ENCODE measurements at regions not wholly inside any gene's neighbourhood (a gene's known extent, or its start where the extent isn't known, plus 50 kb on each side); places are given as distances from the start of the nearest gene placed in this dataset.
"Not testable (repeated sequence)": the region's sequence is repeated elsewhere in the genome, so short reads cannot be mapped to it uniquely, and the experiment has no call there.

DNA sequence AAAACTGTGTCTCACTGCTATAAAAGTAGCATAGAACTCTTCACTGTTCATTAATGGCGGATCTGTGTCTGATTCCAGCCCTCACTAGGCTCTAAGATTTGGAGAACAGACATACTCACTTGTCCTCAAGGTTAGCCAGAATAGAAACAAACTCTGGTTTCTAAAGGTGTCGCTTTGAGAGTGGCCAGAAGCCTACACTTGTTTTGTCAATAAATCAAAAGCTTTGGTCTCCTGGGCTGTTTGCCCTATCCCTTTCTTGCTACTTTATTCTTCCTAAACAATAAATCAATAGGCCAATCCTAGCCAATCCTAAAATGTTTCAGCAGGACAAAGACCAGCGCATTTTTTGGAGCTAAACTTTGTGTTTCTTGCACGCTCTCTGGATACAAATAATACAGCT is 1064.6 kb upstream of the CHAC2 start:
- peak; percentile 4 for DNase-seq (ENCODE audit: low spot score)

GRCh38 chr2:52698408-52698807 is 1069.2 kb upstream of the CHAC2 start:
- no peak for DNase-seq (ENCODE audit: low spot score)

DNA sequence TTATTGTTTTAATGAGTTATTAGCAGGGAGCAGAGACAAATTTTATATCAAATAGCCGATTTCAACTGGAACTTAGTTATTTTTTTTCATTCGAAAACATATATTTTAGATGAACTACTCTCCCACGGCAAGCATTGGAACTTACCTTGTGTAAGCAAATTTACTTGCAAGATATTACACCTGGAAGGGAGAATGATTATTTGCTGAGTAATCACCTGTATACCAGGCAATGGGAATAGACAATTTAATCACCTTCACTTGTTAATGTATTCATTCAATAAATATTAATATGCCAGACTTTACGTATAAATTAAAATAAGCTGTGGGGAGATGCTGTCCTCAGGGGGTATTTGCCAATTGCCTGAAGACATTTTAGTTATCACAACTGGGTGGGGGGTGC is 1069.9 kb upstream of the CHAC2 start:
- DNase-seq (ENCODE audit: low spot score) = no peak

GRCh38 chr2:52695731-52696130 is 1071.9 kb upstream of the CHAC2 start:
- no peak for DNase-seq (ENCODE audit: low spot score)

GRCh38 chr2:52686935-52687334 is 1080.7 kb upstream of the CHAC2 start:
- no peak for DNase-seq (ENCODE audit: low spot score)

DNA sequence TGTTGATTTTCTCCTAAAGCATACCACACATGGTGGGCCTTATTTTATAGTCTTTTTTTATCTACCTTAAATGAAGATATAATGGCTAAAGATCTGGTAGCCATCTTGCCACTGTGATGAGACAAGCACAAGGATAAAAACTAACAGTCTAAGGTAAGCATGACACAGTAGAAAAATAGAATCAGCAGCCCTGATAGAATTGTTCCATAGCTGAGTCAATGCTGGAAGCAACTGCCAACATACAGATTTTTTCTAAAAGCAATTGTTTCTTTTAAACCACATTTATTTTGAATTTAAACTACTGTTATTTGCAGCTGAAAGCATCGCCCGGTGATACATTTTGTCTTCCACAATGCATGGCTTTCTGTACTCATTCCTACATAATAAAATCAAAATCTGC is 1091.5 kb upstream of the CHAC2 start:
- no peak for DNase-seq (ENCODE audit: low spot score)

DNA sequence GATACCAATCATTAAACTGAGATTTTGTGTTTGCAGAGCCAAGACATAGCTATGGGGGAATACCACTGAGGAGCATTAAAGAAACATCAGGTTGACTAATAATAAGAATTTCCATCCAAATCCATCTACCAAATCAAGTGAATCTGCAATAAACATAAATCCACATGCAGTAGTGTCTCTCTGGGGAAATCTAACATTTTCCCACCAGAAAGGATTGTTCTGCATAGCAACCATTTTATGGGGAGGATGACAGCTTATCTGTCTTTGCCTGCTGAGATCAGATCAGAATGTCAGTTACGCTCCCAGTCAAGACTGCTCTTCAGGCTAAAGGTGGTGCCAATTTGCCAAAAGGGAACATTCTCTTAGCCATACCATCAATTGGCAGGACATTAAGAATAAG is 1098.9 kb upstream of the CHAC2 start:
- DNase-seq (ENCODE audit: low spot score) = no peak

GRCh38 chr2:52659546-52659945 is 1108.1 kb upstream of the CHAC2 start:
- no peak for DNase-seq (ENCODE audit: low spot score)

- no peak for DNase-seq (ENCODE audit: low spot score)
These were observed 1109.0 kb upstream of the CHAC2 start for GRCh38 chr2:52658598-52658997.

GRCh38 chr2:52639692-52640091 is 1127.9 kb upstream of the CHAC2 start:
- no peak for DNase-seq (ENCODE audit: low spot score)

GRCh38 chr2:52632543-52632942 is 1135.1 kb upstream of the CHAC2 start:
- no peak for DNase-seq (ENCODE audit: low spot score)

GRCh38 chr2:52629944-52630343 is 1137.7 kb upstream of the CHAC2 start:
- no peak for DNase-seq (ENCODE audit: low spot score)

GRCh38 chr2:52629531-52629930 is 1138.1 kb upstream of the CHAC2 start:
- no peak for DNase-seq (ENCODE audit: low spot score)

DNA sequence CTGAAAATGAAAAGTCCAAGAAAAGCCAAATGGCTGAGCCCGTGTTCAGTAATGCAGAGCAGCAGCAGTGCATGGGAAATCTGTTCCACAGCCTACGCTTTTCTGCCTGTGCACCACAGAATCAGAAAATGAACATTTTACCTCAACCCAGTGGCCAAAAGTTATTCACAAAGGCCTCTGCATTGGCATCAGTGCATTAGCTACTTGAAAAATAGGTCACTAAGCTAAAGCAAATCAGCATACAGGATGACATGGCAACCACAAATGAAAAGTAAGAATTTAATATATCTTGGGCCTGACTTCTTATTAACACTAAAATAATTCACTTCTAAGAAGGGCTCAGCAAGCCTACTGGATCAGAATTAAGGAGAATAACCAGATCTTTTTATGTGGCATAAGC is 1145.3 kb upstream of the CHAC2 start:
- DNase-seq (ENCODE audit: low spot score) = peak; percentile 24

GRCh38 chr2:52613064-52613463 is 1154.5 kb upstream of the CHAC2 start:
- no peak for DNase-seq (ENCODE audit: low spot score)

DNA sequence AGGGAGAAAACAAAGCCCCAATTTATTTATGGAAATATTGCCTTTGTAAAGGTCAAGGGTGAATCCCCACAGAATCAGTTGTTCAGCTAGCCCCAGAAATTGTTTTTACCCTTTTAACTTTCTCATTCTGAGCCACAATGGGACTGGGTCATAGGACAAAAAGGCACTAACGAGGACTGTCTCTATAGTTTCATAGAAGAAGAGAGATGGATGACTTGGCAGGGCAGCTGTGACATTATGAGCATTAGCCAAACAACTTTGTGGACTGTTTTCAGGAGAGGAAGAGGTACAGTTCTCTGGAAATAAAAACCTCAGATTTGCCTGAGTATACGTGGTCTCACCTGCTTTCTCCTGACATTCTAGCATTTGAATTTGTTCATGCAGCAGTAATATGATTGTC is 1155.8 kb upstream of the CHAC2 start:
- no peak for DNase-seq (ENCODE audit: low spot score)

DNA sequence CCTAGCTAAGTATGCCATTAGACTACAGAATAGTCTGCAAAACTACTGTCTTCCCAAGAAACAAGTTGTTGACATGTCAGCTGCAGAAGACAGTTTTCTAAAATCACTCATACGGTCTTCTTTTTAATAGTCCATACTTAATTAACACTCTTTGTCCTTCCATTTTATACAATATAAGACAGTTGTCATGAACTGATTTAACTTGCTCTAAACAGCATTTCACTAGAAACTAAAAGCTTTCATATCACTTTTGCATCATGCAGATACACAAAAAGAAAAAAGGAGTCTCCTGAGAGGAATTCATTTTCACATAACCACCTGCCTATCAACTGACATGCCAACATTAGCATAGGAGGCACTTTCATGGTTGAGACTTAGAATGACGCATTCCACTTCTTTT is 1159.6 kb upstream of the CHAC2 start:
- DNase-seq (ENCODE audit: low spot score) = no peak

GRCh38 chr2:52597346-52597745 is 1170.3 kb upstream of the CHAC2 start:
- no peak for DNase-seq (ENCODE audit: low spot score)

DNA sequence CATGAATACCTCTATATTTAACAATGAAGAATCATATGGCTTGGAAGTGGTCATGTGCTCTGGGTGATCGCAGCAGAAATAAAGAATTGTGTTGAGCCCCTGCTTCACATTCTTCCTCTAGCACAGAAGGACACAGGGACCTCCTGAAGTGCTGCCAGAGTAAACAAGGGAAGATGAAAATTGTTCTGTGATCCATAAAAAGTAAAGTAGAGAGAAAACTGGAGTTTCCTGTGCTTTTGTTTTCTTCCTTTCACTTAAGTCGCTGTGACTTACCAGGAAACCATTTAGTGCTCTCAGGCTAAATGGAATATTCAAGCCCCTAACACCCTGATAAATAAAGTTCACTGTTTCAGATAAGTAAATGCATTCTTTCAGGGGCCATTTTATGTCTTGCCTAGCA is 1173.6 kb upstream of the CHAC2 start:
- DNase-seq (ENCODE audit: low spot score) = no peak

DNA sequence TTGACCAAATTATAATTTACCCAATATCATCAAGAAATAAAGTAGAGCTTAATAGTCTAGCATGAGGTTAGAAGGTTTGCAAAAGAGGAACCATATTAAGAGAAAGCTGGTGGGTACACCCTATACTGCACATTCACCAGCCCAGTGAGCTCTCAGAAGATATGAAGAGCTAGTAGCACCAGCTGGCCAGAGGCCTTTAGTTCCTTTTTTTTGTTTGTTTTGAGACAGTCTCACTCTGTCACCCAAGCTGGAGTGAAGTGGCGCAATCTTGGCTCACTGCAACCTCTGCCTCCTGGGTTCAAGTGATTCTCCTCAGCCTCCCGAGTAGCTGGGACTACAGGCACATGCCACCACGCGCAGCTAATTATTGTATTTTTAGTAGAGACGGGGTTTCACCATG is 1183.5 kb upstream of the CHAC2 start:
- not testable (repeated sequence) for DNase-seq (ENCODE audit: low spot score)

DNA sequence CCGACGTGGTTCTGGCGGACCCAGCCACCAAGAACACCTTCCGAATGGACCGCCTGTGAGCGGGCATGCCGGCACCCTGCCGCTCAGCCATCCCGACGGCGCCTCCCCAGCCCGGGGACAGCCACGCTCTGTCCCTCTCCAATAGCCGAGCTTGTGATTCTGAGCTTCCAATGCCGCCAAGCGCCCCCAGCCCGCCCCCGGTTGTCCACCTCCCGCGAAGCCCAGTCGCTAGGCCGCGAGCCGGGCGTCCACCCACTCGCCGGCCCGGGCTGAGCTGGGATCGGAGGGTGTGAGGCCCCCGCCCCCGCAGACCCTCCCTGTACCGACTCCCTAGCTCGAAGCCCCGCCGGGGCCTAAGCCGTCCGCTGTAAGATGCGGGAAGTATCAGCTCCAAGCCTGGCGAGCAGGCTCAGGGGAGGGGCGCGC is 1195.1 kb upstream of the CHAC2 start:
- DNase-seq (ENCODE audit: low spot score) = no peak

DNA sequence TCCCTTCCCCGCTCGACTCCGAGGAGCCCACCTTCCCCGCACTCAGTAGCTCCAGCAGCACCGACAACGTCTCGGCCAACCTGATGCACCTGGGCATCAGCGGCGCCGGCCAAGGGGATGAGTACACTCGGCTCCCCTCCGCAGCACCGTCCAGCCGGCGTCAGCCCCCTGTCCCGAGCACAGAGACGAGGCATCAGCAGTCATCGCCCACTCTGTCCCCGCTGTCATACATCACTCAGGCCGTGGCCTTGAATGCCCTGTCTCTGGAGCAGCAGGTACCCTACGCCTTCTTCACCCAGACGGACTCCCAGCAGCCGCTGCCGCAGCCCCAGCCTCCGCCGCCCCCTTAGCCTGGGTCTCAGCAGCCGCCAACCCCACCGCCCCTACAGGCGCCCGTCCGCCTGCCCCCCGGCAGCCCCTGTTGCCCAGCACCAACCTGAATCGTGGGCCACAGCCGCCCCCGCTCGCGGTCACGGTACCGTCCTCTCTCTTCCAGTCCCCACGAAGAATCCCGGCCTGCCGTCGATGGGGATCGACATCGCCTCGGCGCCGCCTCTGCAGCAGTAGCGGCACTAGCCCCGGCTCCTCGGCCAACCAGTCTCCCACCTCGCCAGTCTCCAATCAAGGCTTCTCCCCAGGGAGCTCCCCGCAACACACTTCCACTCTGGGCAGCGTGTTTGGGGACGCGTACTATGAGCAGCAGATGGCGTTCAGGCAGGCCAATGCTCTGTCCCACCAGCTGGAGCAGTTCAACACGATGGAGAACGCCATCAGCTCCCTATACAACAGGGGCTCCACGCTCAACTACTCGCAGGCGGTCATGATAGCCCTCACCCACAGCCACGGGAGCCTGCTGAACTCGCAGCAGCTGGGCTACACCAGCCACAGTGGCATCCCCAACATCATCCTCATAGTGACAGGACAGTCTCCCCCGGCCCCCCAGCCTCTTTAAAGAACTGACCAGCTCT is 1195.9 kb upstream of the CHAC2 start:
- DNase-seq (ENCODE audit: low spot score) = no peak

DNA sequence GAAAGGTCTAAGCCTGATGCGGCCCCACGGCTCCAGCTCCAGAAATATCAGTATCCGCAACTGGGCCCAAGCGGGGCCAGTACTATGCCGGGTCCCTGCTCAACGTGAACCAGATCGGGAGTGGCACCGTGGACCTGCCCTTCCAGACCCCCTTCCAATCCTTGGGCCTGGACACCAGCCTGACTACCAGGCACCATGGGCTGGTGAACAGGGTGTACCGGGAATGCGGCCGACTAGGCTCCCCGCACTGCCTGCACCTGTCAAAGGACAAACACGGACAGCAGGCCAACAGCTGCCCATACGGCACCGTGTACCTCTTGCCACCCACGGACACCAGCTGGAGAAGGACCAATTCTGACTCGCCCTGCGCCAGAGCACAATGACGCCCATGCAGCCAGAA is 1196.9 kb upstream of the CHAC2 start:
- DNase-seq (ENCODE audit: low spot score) = no peak

DNA sequence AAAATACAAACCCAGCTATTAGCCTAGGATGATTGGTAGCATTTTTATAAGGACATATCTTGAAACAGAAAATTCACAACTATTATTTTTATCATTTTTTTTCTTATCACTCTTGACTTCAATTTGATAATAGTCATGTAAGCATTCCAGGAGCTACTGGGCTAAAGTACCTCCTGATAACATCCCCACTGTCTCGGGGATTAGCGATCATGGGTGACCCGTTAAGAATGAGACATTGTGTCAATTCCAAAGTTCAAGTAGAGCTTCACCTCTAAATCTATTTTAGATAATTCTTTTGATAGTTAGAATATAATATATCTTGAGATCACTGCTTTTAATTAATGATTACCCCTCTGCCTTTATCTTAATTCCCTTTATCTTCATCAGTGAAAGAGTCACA is 1204.5 kb upstream of the CHAC2 start:
- no peak for DNase-seq (ENCODE audit: low spot score)

All from pons (tissue), 1 donor.